HG03571 (cell line): ENCODE measurements at regions not wholly inside any gene's neighbourhood (a gene's known extent, or its start where the extent isn't known, plus 50 kb on each side); places are given as distances from the start of the nearest gene placed in this dataset.

Experiments used
- ATAC-seq: cut with Tn5 transposase; IDR thresholded peaks from one replicate; pipeline ENCODE4 v1.9.1; 2021; ENCODE audit not compliant: unreplicated experiment

GRCh38 chr14:61139006-61139599 lies 142.0 kb downstream of the TMEM30B start:
- ATAC-seq, result no peak

GRCh38 chr14:61132894-61133293 lies 148.2 kb downstream of the TMEM30B start:
- no peak for ATAC-seq

- ATAC-seq, result no peak
Observed at GRCh38 chr14:61132336-61132735, 148.8 kb downstream of the TMEM30B start.

- ATAC-seq, result no peak
Observed at GRCh38 chr14:61130512-61131260, 149.6 kb downstream of the SLC38A6 start.

GRCh38 chr14:61129168-61129745 lies 148.2 kb downstream of the SLC38A6 start:
- no peak for ATAC-seq

GRCh38 chr14:61128382-61129167 lies 147.5 kb downstream of the SLC38A6 start:
- ATAC-seq, result no peak

- ATAC-seq, result no peak
Observed at GRCh38 chr14:61126603-61127498, 145.8 kb downstream of the SLC38A6 start.

- ATAC-seq, result no peak
Observed at GRCh38 chr14:61125867-61126572, 145.0 kb downstream of the SLC38A6 start.

GRCh38 chr14:61125041-61125866 lies 144.2 kb downstream of the SLC38A6 start:
- ATAC-seq, result no peak

GRCh38 chr14:61122862-61123261 lies 141.8 kb downstream of the SLC38A6 start:
- ATAC-seq, result no peak

GRCh38 chr14:61121355-61121787 lies 140.3 kb downstream of the SLC38A6 start:
- ATAC-seq, result no peak

- no peak for ATAC-seq
Observed at GRCh38 chr14:61120576-61120975, 139.5 kb downstream of the SLC38A6 start.

- no peak for ATAC-seq
Observed at GRCh38 chr14:61119006-61119405, 138.0 kb downstream of the SLC38A6 start.

GRCh38 chr14:61116369-61116768 lies 135.3 kb downstream of the SLC38A6 start:
- no peak for ATAC-seq

- no peak for ATAC-seq
Observed at GRCh38 chr14:61113561-61114225, 132.6 kb downstream of the SLC38A6 start.

- ATAC-seq, result no peak
Observed at GRCh38 chr14:61112506-61112905, 131.5 kb downstream of the SLC38A6 start.

GRCh38 chr14:61111731-61112130 lies 130.7 kb downstream of the SLC38A6 start:
- no peak for ATAC-seq

- ATAC-seq, result no peak
Observed at GRCh38 chr14:61111209-61111665, 130.2 kb downstream of the SLC38A6 start.
